GM12891 (cell line): ENCODE measurements at regions not wholly inside any gene's neighbourhood (a gene's known extent, or its start where the extent isn't known, plus 50 kb on each side); places are given as distances from the start of the nearest gene placed in this dataset.

Experiments used
- DNase-seq: peaks from one replicate; pipeline ENCODE4 v3.0.0; 2011; ENCODE audit warnings: low spot score; ENCODE audit not compliant: insufficient read length
- FAIRE-seq: peaks from 2 replicates; lab custom pipeline; 2011; peaks lifted over from hg19 to GRCh38; lab: Jason Lieb, UNC
- PAX5 ChIP-seq: IDR thresholded peaks from 2 replicates; pipeline ENCODE4 v1.6.1; 2011; ENCODE audit warnings: low read length, moderate library complexity, mild to moderate bottlenecking; ENCODE audit not compliant: insufficient read depth, severe bottlenecking
- POLR2A ChIP-seq: IDR thresholded peaks from 2 replicates; pipeline ENCODE4 v1.6.1; 2011; ENCODE audit warnings: low read depth, low read length, control low read depth
- POLR2AphosphoS5 ChIP-seq: IDR thresholded peaks from 2 replicates; pipeline ENCODE4 v1.6.1; 2011; ENCODE audit warnings: low read depth, low read length, control low read depth
- POU2F2 ChIP-seq: IDR thresholded peaks from 2 replicates; pipeline ENCODE4 v1.6.1; 2011; ENCODE audit warnings: low read depth, mild to moderate bottlenecking, control low read depth, low read length, moderate library complexity
- SPI1 ChIP-seq: IDR thresholded peaks from 2 replicates; pipeline ENCODE4 v1.6.1; 2011; ENCODE audit warnings: low read depth, low read length, control low read depth
- TAF1 ChIP-seq: IDR thresholded peaks from 2 replicates; pipeline ENCODE4 v1.6.1; 2011; ENCODE audit warnings: low read depth, low read length, control low read depth

DNA sequence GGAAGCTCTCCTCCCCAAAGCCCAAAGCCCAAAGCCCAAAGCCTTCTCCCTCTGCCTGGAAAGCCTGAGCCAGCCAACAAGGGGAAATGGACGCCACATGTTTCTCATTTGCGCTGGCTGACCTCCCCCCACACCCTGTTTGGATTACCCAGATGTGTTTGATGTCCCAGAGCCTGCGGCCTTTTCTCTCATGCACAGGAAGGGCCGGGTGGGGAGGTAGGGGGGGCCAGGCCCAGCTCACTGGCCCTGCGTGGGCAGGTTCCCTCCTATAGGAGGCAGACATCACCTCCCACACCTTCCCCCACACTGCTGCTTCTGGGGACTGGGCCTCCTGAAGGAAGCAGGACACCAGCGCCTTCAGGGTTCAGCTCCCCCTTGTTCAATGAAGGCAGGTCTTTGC is 116.3 kb downstream of the NAV1 start:
- no peak for FAIRE-seq
- TF ChIP-seq POU2F2: no peak
- no peak for TF ChIP-seq TAF1
- no peak for TF ChIP-seq POLR2A
- TF ChIP-seq SPI1: no peak
- no peak for DNase-seq

DNA sequence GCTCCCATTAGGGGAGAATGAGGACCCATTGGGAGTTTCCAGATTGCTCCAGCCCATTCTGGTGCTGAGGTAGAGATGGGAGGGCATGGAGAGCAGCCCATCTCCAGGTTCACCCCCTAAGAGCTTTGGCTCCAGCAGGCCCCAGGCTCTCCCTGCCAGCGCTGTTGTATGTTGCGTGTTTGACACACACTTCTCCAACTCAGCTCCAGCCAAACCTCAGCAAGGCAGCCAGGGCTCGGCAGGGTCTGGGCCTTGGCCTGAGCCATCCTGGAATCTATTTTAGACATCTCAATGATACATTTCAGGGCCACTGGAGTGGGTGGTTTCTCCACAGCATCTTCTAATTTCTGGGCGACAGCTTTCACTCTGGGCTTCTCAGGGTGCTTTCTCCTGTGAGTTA is 117.0 kb downstream of the NAV1 start:
- no peak for TF ChIP-seq POU2F2
- TF ChIP-seq TAF1: no peak
- TF ChIP-seq SPI1: no peak
- no peak for TF ChIP-seq PAX5
- TF ChIP-seq POLR2AphosphoS5: no peak
- TF ChIP-seq POLR2A: no peak
- no peak for DNase-seq
- FAIRE-seq: no peak

DNA sequence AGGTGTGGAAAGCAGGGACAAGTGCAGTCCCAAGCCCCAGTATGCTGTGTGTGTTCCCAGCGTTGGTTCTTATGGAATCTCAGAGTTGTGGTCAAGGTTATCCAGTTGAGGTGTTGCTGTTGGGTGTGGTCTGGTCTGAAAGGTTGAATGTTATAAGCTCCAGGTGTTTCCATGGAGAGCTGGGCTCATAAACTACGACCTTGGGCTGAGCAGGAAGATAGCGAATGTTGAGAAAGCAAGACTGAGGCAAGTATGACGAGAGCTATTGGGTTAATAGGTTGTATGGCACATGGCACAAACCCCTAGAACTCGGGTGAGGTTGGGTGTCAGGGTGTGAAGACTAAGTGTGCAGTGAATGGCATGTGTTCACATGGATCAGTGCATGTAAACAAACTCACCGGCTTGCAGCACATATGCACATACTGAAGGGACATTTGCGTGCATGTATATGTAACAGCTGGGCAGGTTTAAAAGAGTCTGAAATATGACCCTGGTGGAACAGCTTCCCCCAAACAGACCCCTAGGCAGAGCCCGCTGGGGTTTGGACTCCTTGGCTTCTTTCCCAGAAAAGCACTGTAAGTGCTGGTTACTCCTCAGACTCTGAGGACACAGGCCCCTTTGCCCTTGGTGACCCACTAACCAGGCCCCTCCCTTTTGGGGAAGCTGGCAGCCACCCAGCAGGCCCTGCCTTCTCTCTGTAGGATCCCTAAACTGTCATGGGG is 117.5 kb downstream of the NAV1 start:
- no peak for FAIRE-seq
- no peak for DNase-seq
- TF ChIP-seq SPI1 (no peak), PAX5 (no peak)

DNA sequence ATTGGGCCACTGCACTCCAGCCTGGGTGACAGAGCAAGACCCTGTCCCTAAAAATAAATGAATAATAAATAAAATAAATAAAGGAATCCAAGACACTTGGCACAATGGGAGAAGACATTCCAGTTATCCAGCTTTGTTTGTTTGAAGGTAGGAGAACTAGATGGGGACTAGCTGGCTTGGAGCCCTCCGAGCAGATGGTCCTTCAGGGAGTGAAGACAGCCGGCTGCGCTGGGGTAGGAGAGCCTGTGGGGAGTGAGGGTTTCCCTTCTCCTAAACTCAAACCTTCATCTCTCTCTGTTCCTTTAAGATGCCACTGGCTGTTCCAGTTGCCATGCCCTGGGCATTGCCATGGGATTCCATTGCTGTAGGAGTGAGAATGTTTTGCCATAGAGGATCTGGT is 120.6 kb downstream of the NAV1 start:
- DNase-seq (no peak), FAIRE-seq (no peak)
- TF ChIP-seq POU2F2: no peak

DNA sequence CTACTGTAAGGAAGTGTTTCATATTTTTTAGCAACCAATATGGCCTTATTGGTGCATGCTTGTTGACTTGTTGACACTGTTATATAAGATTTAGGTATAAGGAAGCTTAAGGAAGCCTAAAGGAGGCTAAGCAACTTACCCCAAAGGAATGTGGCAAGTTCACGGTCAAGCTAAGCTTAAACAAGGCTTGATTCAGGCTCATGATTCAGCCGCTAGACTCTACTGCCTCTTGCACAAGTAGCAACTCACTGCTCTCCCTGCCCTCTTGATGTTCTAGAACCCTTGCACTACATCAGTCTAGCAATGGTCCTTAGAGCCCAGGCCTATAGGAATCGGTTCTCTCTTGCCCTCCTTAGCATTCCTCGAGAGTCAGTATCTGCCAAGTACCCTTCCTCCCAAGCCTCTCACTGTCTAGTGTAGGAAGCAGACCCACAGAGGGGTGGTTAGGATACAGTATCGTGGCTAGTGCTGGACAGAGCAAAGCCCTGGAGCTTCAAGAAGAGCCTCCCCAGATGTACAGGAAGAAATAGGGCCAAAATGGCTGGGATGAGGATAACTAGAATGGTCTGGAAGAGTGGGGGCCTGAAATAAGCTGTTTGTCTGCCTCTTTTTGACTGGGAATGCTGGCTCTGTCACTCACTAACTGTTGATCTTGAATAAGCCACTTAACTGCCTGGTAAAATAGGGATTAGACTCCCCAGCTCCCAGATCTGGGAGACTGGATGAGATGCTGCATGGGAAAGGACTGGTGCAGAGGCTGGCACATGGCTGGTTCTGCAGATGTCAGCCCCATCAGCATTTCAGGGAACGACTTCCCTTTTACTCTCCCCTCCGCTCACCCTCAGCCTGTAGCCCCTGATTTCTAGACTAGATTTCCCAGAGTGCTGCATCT is 122.2 kb downstream of the NAV1 start:
- TF ChIP-seq POU2F2: no peak
- TF ChIP-seq TAF1: no peak
- no peak for TF ChIP-seq POLR2A
- TF ChIP-seq SPI1: no peak
- no peak for TF ChIP-seq POLR2AphosphoS5
- TF ChIP-seq PAX5: no peak
- DNase-seq (no peak), FAIRE-seq (no peak)

DNA sequence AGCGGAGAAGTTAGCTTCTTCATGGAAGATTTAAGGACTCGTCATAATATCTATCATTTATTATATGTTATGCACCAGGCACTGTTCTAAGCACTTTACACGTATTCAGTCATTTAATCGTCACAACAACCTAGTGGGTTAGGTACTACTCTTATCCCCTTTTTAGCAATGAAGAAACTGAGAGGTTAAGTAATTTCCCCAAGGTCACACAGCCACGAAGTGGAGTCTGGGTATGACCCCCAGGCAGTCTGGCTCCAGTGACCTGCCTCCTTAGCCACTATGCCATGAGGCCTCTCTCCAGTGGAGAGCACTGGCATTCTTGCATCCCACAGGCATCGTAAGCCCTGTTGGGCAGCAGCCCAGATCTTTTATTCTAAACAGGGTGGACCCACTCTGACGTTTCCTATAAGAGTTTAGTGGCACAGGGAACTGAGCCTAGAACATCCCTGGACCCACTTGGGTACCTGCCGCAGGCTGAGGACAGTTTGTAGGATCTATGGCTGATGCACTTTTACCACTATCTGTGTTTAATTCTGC is 123.0 kb downstream of the NAV1 start:
- TF ChIP-seq POLR2A (no peak), TAF1 (no peak), POLR2AphosphoS5 (no peak), POU2F2 (no peak), PAX5 (no peak), SPI1 (no peak)
- no peak for DNase-seq
- no peak for FAIRE-seq

DNA sequence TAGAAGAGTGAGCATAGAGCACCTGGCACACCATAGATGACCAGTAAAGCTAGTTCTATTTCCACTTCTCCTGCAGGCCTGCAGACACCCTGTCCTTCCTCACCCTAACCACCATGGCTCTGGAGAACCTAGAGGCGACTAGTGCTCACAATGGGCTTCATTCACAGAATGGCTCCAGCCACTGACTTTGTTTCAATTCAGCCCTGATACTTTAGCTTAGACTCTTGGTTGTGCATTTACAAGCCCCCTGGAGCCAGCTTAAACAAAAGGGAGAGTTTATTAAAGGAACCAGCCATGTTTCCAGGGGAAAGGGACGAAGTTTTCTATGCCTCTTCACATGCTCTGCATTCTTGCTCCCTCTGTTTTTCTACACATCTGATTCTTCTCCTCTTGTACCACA is 123.7 kb downstream of the NAV1 start:
- no peak for TF ChIP-seq POU2F2
- TF ChIP-seq POLR2A: no peak
- no peak for TF ChIP-seq SPI1
- no peak for TF ChIP-seq PAX5
- TF ChIP-seq POLR2AphosphoS5: no peak
- no peak for TF ChIP-seq TAF1
- FAIRE-seq: no peak

DNA sequence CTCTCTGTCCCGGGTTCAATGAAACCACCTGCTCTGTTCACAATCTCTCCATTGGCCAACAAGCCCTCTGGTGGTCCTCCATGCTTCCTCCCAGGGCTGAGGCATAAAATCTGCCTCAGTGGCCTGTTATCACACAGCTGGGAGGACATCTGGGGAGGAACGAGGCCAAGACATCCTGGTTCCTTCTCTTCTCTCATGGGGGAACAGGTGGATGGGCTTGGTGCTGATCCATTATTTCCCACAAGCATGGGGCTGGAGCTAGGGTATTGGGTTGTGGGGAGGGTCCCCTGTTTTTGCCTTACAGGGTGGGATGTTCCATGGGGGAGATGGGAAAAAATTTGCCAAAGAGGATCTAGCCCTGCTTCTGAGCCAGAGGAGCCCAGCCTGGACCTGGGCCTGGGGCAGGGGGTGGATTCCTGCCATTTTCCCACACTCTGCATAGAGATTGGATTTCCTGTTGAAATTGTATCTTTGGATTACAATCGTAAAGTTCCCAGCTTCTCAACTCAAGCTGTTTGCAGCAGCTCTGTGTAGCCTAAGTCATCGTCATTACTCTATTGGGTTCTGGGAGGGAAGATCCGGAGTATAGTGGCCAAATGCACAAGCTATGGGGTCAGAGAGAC is 124.7 kb downstream of the NAV1 start:
- no peak for FAIRE-seq
- no peak for TF ChIP-seq TAF1
- no peak for DNase-seq

More for the DNA sequence above, 123.7 kb downstream of the NAV1 start:
- no peak for DNase-seq

DNA sequence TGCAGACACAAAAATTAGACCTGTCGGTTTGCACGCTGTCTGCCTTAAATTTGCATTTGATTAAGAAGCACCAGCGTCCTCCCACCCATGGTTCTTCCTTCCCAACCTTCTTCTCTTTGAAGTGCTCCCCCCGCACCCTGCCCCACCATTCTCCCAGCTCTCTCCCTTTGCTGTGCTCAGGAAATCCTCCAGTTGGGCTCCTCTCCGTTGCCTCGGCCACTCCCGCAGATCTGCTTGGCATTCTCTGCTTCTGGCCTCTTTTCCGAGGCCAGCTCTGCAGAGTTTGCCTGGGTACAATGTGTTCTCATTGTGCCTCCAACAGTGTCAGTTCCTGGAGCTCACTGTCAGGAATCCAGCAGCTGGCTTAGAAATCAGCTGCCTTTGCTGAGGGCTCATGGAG is 126.1 kb downstream of the NAV1 start:
- TF ChIP-seq TAF1 (no peak), SPI1 (no peak), POU2F2 (no peak), POLR2A (no peak), PAX5 (no peak), POLR2AphosphoS5 (no peak)
- FAIRE-seq: no peak
- no peak for DNase-seq

DNA sequence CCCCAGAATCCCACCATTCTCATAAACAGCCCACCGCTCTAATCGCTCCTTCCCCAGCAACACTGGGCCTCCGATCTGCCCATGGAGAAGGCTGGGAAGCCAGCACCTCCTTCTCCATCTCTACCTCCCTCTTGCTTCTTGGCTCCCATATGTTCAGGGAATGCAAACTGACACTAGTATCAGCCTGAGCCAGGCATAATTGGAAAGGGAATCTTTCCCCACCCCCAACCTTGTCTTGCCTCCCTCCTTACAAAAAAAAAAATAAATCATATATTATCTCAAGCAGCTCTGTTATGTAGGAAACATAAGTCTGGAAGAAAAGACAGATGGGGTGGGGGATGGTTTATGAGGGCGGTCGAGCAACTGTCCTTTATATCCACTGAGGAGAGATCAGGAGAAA is 127.2 kb downstream of the NAV1 start:
- FAIRE-seq (no peak), DNase-seq (no peak)
- TF ChIP-seq POU2F2 (no peak), POLR2A (no peak), TAF1 (no peak), PAX5 (no peak), POLR2AphosphoS5 (no peak), SPI1 (no peak)
